H54 (cell line): ENCODE measurements at regions not wholly inside any gene's neighbourhood (a gene's known extent, or its start where the extent isn't known, plus 50 kb on each side); places are given as distances from the start of the nearest gene placed in this dataset.
"Not testable (repeated sequence)": the region's sequence is repeated elsewhere in the genome, so short reads cannot be mapped to it uniquely, and the experiment has no call there.

ENCODE experiments used
- DNase-seq: peaks from one replicate; pipeline ENCODE4 v3.0.0; 2011; ENCODE audit warnings: low spot score, mixed read lengths; ENCODE audit not compliant: insufficient read length
- FAIRE-seq: peaks from 3 replicates; lab custom pipeline; 2011; peaks lifted over from hg19 to GRCh38; lab: Jason Lieb, UNC
- POLR2A ChIP-seq: IDR thresholded peaks from 2 replicates; pipeline ENCODE4 v1.6.1; 2011; ENCODE audit warnings: low read depth, mild to moderate bottlenecking, low read length

DNA sequence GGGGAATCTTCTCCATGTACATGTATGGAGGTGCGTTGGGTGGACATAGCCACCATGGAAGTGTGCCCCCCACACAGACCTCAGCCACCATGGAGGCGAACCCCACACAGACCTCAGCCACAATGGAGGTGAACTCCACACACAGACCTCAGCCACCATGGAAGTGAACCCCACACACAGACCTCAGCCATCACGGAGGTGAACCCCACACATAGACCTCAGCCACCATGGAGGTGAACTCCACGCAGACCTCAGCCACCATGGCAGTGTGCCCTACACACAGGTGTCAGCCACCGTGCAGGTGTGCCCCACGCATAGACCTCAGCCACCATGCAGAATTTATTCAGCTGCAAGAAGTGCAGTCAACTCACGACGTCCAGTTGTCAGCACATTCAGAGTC is 339.7 kb downstream of the ACTR3B start:
- DNase-seq: no peak
- no peak for TF ChIP-seq POLR2A
- FAIRE-seq: no peak

DNA sequence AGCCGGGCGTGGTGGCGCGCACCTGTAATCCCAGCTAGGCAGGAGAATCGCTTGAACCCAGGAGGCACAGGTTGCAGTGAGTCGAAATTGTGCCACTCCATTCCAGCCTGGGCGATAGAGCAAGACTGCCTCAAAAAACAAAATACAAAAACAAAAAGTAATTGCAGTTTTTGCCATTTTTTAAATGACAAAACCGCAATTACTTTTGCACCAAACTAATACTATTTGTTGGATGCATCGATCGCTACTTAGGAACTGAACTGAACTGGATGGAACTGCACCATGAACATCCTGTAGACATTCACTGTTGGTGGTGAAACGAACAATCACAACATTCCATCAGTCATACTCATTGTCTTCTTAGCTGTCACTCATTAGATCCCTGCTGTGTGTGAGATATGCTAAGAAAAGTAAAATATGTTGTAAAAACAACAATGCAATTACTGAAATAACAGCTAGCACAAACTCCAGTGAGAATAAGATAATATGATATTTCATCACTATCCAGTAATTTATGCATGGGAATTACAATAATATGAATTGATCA is 341.2 kb downstream of the ACTR3B start:
- DNase-seq (no peak), FAIRE-seq (no peak)
- TF ChIP-seq POLR2A: no peak

DNA sequence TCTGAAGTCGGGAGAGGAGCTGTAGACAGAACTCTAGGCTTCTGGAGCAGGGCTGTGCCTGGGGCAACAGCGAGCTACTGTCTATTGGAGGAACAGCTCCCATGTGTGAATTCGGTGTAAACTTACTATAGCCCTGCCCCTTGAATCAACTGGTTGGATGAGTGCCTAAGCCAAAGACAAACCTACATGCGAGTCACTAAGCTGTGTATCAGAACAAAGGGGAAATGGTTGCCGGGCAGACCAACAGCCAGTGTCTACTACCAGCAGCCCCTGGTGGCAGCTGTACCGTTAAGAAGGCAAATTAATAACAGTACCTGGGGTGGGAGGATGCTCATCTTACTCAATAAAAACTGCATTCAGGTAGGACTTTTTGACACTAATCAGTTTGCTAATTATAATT is 343.6 kb downstream of the ACTR3B start:
- FAIRE-seq: no peak

DNA sequence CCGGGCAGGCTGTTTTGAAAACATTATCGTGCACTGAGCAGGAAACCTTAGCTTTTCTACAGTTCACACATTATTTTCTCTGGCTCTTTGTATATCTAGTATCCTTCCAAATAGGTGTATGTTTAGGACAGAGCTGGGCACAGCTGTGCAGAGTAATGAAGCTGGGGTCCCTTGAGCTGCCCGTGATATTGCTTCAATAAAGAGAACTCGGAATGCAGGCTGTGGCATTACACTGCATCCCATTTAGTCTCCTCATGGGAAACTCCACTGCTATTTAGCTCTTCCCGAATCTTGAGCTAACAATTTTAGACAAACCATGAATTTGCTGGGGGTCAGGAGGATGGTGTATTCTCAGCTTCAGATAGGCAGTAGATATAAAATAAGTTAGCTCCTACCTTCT is 348.3 kb downstream of the ACTR3B start:
- TF ChIP-seq POLR2A: no peak
- FAIRE-seq (no peak), DNase-seq (no peak)

More for the DNA sequence above, 343.6 kb downstream of the ACTR3B start:
- TF ChIP-seq POLR2A: no peak
- DNase-seq: no peak

DNA sequence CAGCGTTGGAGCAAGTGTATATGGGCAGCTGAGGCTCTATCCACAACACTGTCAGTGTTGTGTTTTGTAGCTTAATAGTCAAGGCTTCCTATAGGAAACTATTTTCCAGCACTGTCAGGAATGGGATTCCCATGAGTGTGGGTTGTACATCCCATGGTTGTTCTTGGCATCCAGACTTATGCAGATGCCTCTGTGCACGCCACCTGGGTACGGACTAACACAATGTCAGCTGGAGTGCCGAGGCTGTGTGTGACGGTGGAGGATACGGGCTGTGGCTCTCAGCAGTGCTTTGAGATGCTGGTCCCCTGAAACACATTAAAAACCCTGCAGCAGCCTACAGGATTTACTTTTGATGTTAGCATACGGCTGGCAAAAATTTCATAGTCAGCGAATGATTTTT is 350.0 kb downstream of the ACTR3B start:
- DNase-seq (no peak), FAIRE-seq (no peak)

DNA sequence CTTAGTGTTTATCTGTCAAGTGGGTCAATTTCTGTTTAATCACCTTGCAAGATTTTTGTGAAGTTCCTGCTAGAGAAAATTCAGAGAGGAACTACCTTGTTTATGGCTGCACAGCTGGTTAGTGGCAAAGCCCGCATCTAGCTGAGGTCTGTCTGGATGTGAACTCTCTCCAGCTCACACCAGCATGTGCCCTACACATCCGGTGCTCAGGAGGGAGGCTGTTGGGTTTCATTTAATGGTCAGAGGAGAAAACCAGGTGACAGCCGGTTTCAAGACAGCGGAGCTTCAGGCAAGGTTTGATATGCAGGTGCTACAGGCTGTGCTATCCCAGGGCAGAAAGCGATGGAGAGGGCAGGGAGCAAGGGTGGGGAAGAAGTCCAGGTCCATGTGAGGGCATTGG is 351.1 kb downstream of the ACTR3B start:
- DNase-seq (no peak), FAIRE-seq (no peak)
- TF ChIP-seq POLR2A: no peak

More for the DNA sequence above, 350.0 kb downstream of the ACTR3B start:
- TF ChIP-seq POLR2A: no peak

DNA sequence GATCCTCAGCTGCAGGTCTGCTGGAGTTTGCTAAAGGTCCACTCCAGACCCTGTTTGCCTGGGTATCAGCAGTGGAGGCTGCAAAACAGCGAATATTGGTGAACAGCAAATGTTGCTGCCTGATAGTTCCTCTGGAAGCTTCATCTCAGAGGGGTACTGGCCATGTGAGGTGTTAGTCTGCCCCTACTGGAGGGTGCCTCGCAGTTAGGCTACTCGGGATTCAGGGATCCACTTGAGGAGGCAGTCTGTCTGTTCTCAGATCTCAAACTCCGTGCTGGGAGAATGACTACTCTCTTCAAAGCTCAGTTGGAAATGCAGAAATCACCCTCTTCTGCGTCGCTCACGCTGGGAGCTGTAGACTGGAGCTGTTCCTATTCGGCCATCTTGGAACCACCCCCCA is 362.7 kb downstream of the ACTR3B start:
- not testable (repeated sequence) for DNase-seq, FAIRE-seq

DNA sequence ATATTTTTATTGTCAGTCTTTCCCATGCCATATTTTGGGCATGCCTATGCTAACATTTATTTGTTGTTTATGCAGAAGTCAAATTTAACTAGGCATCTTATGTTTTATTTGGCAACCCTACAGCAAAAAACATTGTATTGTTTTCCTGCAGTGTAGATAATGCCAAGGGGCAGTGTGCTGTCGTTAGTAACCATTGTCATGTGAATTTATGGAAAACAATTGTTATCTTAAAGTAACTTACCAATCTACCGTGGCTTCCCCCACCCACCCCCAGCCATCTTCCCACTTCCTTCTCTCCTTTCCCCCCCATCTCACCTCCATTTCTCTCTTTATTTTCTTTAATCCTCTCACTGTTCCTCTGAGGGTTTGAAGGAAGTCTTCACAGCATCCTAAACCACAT is 370.5 kb downstream of the ACTR3B start:
- DNase-seq (no peak), FAIRE-seq (no peak)
- no peak for TF ChIP-seq POLR2A

DNA sequence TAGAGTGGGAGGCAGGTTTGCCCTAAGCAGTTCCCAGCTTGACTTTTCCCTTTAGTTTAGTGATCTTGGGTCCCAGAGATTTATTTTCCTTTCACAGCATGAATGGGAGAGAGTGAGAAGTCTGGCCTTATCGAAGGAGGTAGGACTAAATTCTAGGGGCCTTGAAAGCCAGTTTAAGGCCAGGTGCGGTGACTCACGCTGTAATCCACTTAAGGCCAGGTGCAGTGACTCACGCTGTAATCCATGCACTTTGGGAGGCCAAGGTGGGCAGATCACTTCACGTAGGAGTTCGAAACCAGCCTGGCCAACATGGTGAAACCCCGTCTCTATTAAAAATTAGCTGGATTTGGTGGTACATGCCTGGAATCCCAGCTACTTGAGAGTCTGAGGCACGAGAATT is 392.2 kb downstream of the ACTR3B start:
- DNase-seq (no peak), FAIRE-seq (no peak)
- no peak for TF ChIP-seq POLR2A

DNA sequence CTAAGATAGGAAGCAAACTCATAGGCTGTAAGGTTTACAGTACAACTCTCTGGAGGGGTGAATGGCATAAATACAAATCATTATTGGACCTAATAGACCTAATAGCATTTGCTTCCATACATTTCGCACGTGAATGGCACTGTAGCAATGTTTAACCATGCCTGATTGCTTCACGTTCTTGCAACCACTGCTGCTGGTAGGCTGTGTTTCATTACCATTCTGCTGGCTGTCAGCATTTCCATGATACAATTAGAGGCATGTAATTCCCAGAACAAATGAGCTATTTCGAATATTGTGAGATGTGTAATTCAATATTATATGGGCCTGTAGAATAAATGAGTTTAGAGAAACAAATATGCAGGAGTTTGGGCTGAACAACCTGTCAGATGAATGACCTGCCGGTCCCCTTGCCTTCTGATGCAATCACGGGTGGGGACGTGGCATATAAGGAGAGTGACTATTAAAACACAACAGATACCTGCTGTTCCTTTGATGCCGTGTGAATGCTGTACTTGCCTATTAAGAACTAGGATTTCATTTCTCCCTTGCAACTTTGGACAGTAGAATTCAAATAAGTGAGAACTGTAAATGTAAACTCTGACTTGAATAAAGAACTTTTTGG is 393.4 kb downstream of the ACTR3B start:
- DNase-seq (no peak), FAIRE-seq (no peak)
- TF ChIP-seq POLR2A: no peak

DNA sequence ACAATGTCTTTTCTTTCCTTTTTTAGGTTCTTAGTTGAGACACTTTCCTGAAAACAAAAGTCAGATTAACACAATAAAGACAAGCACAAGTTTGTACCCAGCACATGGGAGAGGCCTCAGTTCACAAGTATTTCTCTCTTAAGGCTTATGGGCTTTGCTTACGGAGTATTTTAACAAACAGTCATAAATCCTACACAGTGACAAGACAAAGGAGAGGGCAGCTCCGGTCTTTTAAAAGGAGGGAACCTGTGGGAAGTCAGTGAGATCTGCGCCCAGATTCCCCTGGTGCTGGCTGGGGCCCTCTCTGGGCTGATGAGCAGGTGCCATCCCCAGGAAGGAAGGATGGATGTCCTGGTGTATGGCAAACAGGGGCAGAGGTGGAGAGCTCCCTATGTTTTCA is 398.6 kb downstream of the ACTR3B start:
- TF ChIP-seq POLR2A: no peak
- no peak for FAIRE-seq
- no peak for DNase-seq

DNA sequence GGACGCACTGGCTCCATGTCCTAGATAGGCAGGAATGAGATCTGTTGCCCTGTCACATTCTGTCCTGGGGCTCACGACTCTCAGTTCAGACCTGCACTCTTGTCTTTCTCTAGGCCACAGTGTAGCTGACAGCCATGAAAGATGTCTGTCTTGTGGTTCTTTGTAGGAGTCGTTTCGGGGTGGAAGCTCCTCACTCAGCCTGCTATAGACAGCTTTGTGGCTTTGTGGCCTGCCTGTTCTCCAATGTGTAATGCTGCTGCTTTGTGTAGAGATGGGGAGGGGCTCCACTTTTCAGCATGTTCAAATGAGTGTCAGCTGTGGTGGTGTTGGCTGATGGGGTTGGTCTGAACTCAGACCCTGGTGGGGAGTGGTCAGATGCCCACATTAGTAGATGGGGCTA is 410.7 kb downstream of the ACTR3B start:
- FAIRE-seq: no peak
- no peak for TF ChIP-seq POLR2A
- DNase-seq: no peak

DNA sequence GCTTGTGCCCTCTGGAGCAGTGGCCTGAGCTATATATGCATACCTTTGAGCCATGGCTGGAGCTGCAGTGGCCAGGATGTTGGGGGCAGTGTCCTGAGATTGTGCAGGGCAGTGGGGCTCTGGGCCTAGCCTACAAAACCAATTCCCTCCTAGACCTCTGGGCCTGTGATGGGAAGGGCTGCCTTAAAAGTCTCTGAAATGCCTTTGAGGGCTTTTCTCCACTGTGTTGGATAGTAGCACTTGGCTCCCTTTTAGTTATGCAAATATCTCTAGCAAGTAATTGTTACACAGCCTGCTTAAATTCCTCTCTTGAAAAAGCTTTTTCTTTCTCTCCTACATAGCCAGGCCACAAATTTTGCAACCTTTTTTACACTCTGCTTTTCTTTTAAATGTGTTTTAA is 426.4 kb downstream of the ACTR3B start:
- no peak for DNase-seq
- TF ChIP-seq POLR2A: no peak
- FAIRE-seq: no peak

DNA sequence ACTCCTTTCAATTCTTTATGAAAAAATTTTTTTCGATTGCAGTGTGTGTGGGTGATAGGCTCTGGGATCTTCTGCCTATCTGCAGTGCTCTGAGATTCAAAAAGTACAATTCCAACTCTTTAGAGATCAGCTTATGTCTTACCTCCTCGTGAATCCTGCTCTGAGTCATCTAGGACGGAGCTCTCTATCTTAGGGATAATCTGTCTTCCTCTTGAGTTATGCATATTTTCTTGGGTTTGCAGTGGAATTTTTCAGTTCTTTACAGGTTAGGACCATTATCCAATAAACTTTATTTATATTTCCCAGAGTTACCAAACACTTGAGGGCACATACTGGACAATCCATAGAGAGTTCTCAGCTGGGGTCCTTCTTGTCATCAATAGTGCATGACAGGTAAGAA is 428.6 kb downstream of the ACTR3B start:
- DNase-seq (no peak), FAIRE-seq (no peak)
- no peak for TF ChIP-seq POLR2A

DNA sequence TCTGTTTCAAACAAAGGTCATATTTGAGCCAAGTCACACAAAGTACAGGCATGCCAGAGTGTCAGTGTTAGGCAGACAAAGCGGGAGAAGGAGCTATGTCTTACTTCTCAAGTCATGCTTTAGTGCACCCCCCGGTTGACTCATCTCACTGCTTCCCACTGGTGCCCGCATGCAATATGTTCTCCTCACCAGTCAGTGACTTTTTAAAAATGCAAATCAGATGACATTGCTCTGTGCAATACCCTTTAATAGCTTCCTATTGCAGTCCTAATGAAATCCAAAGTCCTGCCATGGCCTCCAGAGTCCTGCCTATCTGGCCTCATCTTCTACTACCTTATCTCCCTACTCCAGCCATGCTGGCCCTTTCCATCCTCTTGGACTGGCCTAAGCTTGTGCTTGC is 429.1 kb downstream of the ACTR3B start:
- no peak for DNase-seq
- no peak for FAIRE-seq
- no peak for TF ChIP-seq POLR2A
